ENCODE measurements at regions not wholly inside any gene's neighbourhood (a gene's known extent, or its start where the extent isn't known, plus 50 kb on each side); places are given as distances from the start of the nearest gene placed in this dataset.

GRCh38 chr12:46926526-46926925 is 100.7 kb upstream of the SLC38A4 start:
- no peak for TF ChIP-seq CTCF (IDR thresholded peaks at IDR 0.05)
- TF ChIP-seq POLR2A (IDR thresholded peaks at IDR 0.05), result no peak
- TF ChIP-seq POLR2AphosphoS5 (IDR thresholded peaks at IDR 0.05), result no peak
